HG02588 (cell line): ENCODE measurements at regions not wholly inside any gene's neighbourhood (a gene's known extent, or its start where the extent isn't known, plus 50 kb on each side); places are given as distances from the start of the nearest gene placed in this dataset.
"Not testable (repeated sequence)": the region's sequence is repeated elsewhere in the genome, so short reads cannot be mapped to it uniquely, and the experiment has no call there.

Experiments used
- ATAC-seq: cut with Tn5 transposase; IDR thresholded peaks from one replicate; pipeline ENCODE4 v1.9.1; 2021; ENCODE audit warnings: mild to moderate bottlenecking, moderate library complexity; ENCODE audit not compliant: unreplicated experiment

DNA sequence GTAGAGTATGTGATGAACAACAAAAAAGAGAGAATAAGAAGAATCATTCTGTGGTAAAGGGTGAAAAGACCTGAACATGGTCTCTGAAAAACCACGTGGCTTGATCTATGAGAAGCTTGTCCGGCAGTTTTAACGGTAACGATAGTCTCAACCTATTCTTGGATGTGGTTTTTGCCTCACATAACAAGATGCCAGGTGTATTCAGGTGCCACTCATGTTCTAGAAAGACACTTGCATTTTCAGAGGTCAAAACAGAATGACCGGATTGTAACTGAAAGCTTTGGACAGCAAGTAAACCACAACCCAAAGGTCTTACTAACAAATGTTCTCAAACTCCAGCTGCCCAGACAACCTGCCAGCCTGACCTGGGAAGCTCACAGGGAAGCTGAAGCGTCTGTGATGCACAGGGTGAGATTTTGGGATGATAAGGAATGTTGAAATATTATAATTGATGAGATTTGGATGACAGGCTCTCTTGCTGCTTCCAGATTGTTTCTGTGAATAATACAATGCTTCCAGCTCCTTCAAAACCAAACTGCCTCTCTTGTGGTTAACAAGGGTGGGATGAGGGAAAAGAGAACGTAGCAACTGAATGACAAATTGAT lies 137.4 kb upstream of the GRB10 start:
- ATAC-seq: no peak

DNA sequence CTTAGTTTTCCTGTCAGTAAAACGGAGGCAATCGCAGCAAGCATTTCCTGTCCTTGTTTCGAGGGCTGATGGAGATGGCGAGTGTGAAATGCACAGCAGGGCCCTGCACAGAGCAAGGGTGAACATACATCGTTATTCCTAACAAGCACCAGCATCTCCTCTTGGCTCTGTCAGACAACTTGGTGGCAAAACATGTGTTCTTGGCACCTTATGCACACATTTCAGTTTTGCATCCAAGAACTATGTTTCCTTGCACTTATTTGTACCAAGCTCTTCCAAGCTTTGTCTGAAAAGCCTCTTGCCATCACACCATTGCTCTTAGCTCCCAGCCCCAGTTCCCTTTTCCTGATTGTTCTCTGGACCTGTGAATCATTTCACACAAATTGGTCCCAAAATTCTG lies 132.9 kb upstream of the GRB10 start:
- ATAC-seq: no peak

DNA sequence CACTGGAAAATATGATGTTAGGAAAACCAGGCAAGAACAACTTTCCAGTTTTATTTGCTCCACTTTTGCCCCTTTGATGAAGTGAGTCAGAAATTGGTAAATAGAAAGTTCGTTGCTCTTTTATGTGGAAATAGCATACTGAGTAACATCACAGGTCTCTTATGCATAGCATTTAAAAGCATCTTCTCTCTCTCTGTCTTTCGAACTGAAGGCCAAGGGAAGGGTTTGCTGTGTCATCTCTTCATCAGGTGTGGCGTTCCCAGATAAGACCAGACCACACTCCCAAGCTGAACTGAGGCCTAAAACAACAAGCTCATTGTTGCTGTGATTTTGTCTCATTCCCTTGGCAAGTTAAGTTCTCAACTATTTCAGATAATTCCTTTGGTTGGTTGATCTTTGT lies 131.8 kb upstream of the GRB10 start:
- no peak for ATAC-seq

DNA sequence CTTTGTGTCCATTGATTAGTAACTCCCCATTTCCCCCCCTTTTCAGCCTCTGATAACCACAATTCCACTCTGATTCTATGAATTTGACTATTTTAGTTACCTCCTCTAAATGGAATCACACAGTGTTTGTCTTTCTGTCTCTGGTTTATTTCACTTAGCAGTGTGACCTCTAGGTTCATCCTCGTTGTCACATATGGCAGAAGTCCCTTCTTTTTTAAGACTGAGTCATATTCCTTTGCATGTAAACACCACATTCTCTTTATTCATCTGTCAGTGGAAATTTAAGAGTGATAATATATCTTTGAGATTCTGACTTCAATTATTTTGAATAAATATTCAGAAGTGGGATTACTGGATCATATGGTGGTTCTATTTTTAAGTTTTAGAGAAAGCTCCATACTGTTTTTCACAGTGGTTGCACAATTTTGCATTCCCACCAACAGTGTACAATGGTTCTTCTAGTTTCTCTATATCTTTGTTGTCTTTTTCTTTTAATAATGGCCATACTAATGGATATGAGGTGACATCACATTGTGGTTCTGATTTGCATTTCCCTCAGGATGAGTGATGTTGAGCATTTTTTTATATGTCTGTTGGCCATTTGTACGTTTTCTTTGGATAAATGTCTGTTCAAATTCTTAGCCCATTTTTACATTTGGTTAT lies 126.1 kb upstream of the GRB10 start:
- no peak for ATAC-seq

DNA sequence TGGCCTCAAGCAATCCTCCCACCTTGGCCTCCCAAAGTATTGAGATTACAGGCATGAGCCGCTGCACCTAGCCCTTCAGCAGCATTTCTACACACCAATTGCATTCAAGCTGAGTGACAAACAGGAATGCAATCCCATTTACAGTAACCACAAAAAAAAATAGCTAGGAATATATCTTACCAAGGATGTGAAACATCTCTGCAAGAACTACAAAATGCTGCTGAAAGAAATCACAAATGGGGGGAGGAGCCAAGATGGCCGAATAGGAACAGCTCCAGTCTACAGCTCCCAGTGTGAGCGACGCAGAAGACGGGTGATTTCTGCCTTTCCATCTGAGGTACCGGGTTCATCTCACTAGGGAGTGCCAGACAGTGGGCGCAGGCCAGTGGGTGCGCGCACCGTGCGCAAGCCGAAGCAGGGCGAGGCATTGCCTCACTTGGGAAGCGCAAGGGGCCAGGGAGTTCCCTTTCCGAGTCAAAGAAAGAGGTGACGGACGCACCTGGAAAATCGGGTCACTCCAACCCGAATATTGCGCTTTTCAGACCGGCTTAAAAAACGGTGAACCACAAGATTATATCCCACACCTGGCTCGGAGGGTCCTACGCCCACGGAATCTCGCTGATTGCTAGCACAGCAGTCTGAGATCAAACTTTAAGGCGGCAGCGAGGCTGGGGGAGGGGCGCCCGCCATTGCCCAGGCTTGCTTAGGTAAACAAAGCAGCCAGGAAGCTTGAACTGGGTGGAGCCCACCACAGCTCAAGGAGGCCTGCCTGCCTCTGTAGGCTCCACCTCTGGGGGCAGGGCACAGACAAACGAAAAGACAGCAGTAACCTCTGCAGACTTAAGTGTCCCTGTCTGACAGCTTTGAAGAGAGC lies 116.1 kb upstream of the GRB10 start:
- not testable (repeated sequence) for ATAC-seq

DNA sequence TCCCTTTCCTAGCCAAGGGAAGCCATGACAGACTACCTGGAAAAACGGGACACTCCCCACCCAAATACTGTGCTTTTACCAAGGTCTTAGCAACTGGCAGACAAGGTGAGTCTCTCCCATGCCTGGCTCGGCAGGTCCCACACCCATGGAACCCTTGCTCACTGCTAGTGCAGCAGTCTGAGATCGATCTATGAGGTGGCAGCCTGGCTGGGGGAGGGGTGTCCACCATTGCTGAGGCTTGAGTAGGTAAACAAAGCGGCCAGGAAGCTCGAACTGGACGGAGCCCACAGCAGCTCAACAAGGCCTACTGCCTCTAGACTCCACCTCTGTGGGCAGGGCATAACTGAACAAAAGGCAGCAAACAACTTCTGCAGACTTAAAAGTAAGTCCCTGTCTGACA lies 104.4 kb upstream of the GRB10 start:
- ATAC-seq: not testable (repeated sequence)

DNA sequence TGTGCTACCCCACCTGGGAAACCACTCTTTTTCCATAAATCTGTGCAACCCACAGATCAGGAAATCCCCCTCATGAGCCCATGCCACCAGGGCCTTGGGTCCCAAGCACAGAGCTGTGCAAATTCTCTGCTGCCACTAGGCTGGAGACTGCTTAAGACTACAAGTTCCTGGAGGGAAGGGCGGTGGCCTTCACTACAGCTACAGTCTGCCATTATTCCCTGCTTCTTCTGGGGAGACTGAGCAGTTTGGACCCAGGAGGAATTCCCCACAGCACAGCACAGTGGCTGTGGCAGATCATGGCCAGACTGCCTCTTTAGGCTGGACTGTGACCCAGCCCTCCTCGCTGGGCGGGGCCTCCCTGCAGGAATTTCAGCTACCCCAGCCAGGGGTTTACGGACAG lies 89.7 kb upstream of the GRB10 start:
- no peak for ATAC-seq

DNA sequence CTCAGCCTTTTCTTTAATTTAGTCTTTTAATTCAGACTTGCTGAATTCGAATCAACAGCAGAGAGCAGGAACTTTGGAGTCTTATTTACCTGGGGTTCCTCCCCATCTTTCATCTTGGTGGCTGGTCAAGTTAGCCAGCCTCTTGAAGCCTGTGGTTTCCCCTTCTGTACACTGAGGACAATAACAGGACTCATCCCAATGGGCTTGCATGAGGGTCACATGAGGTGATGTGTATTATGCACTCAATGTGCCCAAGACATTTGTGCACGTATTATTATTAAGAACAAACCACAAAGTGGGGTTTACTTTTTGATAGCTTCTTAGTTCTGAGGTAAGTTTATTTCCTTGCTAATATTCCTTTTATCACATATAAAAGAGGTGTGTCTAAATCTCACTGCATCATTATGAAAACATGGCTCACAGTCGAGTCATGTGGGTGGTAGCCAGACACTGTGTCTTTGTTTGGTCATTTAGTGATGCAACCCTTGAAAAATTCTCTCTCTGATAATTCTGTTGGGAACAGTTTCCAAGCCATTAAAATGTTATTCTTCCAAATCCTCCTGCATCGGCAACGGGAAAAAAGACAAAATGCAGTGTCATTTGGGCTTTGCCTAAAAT lies 86.5 kb upstream of the GRB10 start:
- no peak for ATAC-seq

DNA sequence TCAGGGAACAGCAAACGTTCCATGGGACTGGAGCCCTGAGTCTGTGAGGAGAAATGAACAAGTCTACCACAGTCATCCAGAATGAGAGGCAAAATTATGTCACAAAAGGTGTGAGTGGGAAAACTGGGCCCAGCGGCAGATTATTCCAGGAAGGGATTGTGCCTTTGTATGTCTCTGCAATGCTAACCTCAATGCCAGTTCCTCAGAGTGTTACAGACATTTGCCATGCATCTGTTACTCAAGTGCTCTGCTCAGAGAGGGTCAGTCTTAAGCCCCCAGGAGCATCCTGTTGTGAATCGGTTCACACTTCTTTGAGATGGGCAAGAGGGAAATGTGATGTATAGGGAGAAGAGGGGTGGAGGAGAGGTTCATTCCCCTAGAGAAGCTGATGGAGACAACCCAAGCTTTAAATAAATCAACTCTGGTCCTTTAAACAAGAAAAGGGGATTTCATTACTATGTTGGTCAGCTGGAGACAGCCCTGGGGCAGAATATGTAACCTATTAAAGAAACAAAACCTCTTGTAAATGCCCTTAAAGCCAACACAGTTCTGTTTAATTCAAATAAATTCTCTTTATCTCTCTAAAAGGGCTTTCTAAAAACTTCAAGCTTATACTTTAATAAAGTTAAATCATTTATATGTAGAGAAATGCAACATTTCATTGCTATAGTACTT lies 85.9 kb upstream of the GRB10 start:
- no peak for ATAC-seq

DNA sequence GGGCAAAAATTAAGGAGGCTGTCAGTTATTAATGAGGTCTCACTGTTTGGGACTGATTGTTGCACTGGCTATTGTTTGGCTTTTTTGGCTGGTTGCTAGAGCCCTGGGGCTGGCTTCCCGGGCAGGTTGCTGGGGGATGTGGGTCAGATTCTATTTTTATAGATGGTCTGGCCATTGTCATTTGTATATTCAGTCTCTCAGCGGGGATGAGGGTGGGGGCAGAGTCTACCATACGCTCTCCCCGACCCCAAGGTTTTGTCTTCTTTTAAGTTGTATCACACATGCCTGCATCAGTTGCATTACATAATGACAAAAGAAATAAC lies 84.3 kb upstream of the GRB10 start:
- no peak for ATAC-seq

DNA sequence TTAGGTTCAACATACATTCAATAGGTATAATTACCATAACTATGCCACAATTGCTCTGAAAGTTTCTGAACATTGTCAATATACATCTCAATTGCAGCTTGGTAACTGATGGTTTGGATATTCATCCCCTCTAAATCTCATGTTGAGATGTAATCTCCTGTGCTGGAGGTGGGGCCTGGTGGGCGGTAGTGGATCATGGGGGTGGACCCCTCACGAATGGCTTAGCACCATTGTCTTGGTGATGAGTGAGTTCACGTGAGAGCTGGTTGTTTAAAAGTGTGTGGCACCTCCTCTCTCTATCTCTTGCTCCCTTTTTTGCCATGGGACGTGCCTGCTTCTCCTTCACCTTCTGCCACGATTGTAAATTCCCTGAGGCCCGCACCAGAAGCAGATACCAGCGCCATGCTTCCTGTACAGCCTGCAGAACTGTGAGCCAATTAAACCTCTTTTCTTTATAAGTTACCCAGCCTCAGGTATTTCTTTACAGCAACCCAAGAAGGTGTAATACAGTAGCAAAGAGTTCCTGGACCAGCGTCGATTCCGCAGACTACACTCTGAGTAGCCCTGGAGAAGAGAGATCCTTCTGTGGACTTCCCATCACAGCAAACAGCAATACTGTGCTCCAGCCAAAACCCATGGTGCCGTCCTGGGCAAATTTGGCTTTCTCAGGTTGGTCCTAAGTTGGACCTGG lies 83.8 kb upstream of the GRB10 start:
- no peak for ATAC-seq

DNA sequence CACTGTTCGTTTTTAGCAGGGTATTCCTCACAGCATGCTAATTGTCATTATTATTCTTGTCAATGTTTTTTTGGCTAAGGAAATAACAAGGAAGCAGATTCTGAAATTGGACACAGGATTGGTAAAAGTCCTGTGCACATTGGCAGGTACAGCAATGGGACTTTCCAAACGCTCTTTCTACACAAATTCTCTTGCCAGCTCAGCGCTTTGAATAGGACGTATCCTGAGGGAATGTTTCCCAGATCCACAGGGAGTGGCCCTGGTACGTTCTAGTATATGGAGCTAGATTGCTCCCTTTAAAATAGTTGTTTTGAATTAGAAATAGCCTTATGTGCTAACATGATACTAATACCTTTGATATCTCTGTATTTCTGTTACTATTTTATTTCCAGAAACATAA lies 82.8 kb upstream of the GRB10 start:
- ATAC-seq: no peak

DNA sequence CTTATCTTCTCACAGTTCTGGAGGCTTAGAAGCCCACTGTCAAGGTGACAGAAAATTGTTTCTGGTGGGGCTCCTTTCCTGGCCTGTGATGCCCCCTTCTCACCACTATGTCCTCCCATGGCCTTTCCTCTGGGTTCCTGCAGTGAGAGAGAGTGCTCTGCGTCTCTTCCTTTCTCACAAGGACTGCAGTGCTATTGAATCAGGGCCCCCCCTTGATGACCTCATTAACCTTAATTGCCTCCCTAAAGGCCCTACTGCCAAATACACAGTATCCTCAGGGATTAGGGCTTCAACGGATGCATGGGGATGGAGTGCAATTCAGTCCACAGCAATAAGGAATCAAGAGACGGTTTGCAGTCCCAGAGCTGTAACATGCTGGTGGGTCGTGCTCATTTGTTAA lies 82.0 kb upstream of the GRB10 start:
- no peak for ATAC-seq

DNA sequence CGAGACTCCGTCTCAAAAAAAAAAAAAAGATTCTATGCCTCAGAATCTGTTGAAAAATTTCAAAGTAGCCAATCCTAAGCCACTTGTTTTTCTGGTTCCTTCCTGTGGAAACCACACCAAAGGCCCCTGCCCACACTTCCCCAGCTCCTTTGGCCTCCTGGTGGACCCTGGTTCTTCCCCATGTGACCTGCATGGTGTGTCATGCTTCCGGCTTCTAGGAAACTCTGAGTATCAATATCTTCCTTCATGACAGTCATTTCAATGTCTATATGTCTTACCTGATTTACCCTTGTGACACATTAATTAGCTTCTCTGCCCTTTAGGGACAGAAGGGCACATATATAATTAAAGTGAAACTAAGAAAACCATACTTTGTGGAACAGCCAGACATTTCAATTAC lies 80.4 kb upstream of the GRB10 start:
- no peak for ATAC-seq

DNA sequence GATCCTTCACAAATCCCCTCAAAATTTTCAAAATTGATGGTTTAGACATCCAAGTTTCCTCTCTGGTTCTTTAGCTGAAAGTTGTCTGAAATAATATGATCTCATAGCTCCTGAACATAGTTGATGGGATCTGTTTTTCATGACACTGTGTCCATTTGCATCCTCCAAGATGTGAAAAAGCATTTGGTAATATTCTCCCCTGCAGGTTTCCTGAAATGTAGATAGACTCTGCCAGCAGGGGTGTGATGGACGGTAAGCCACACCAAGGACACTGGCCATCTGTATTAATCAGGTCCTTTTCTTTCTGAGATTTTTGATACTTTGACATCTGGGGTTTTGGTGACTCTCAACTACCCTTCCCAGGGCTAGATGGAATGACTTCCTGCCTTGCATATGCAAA lies 79.6 kb upstream of the GRB10 start:
- no peak for ATAC-seq

DNA sequence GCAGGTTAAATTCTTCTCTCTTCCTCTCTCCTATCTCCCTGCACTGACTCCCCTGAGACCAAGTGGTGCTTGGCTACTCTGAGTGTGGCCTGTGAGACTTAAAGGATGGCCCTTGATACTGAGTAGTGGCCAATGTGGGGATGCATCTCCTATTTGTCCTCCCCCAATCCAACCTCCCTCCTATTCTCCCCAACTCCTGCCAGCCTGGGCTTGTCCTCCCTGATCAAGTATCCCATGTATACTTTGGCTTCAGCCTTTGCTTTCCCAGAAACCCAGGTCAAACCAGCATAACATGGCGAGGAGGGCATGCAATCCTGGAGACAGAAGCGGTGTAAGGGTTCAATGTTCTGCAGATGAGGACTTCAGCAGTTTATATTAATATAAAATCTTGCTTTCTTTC lies 77.9 kb upstream of the GRB10 start:
- ATAC-seq: no peak

DNA sequence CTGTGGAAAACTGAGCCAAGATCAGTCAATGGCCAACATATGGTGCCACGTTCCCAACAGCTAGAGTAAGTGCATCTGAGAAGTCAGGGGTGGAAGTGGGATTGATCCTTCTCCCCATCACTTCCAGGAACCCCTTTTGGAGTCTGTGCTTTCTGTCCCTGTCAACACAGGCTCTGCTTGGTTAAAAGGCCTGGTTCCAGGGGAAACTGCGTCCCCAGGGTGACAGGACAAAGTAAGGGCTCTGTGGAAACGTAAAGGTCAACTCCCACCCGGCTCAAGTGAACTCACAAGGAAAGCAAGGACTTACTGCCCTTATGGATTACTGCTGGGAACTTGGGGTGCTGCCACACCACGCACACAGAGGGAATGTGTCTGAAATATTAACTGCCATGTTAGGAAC lies 77.5 kb upstream of the GRB10 start:
- ATAC-seq: no peak

DNA sequence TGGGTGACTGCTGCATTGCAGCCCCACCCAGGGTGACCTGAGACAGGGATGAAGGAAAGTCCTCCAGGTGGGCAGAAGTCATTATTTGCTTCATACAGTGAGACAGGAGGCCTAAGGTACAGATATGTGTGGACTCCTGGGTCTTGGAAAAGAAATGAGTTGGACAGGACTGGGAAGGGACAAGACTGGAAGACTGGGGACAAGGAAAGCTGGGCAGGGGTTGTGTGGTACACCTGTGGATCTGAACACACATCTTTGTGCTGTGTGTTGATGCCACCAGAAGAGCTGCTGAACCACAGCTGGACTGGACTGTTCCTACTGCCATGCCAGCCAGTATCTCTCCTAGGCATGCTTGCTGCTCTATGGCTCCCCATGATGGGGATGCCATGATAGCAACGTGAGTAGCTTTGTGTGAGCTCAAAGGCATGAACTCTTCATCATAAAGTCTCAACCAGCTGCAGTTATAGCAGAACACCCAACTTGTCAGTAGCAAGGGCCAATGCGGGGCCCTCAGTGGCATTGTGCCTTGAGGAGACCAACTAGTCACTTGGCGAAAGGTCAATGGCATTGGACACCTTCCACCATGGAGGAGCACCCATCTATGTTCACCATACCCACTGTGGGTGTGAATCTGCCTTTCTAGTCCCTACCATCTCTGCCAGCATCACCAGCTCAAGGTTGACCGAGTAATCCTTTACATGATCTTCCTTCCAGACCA lies 76.0 kb upstream of the GRB10 start:
- no peak for ATAC-seq

DNA sequence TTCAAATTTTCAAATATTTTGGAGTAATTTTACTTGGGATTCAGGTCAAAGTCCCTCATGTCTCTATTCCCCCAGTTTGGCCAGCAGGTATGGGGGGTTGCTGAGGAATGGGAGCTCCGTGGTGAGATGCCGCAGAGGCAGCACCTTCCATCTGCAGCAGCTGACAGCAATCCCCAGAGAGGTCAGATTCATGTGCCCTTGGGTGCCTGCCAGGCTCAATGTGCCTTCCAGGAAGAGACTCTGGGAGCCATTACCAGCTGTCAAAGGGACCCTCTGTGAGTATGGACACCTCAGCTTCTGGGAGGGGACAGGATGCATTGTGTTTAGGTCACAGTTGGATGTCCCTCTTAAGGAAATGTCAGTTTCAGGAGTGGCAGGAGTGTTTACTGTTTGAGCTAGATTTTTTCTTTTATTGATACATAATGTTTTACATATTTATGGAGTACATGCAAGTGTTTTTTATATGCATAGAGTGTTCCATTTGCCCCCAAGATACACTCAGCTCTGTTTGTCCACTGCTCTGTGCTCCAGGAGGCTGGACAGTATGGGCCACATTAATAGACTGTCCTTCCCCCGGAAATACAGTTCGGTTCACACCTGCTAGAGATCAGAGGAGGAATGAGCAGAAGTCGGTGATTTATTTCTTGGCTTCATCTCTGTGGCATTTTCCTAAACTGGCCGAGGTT lies 75.3 kb upstream of the GRB10 start:
- no peak for ATAC-seq

DNA sequence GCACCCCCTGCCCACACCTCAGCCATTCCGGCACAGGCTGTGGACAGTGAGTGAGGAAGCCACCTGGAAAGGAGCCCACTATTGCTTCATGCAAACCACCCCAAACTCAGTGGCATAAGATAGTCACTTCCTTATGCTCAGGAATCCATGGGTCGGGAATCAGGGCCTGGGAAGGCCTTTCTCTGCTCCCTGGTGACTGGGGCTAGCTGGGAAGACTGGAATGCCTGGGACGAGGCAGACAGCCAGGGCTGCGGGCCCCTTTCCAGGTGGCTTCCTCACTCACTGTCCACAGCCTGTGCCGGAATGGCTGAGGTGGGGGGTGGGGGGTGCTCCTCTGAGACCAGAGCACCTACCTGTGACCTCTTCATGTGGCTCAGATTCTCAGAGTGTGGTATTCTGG lies 74.1 kb upstream of the GRB10 start:
- ATAC-seq: no peak
